ENCODE measurements at regions not wholly inside any gene's neighbourhood (a gene's known extent, or its start where the extent isn't known, plus 50 kb on each side); places are given as distances from the start of the nearest gene placed in this dataset.

DNA sequence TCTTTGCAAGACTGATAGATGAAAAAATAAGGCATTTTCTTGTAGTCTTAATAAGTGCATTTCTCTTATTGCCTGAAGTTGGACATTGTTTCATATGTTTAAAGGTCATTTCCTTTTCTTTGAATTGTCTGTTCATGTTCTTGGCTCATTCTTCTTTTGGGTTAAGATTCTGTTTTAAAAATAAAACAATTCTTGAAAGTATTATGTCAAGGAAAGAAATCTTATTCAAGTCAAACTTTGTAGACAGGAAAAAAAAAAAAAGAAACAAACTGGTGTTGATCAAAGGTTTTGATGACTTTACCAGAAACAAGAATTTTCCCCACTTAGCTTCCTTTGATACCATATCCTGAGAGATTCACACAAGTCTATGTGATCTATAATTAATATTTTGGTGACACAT lies 132.9 kb upstream of the AADACL2 start:
- Histone ChIP-seq H3K79me2 (ENCODE audit: control insufficient read depth, insufficient read depth, low read length) (no peaks in the 10 kb centered on the region), H3K27me3 (ENCODE audit: control insufficient read depth in 2 of 2, insufficient read depth in 2 of 2, low read length in 2 of 2) (no peaks in the 10 kb centered on the region), H3K36me3 (ENCODE audit: control insufficient read depth, insufficient read depth, low read length) (no peaks in the 10 kb centered on the region), H3K4me3 (no peak overlapping the region), H3K4me1 (replicated peaks in 1 of 2; ENCODE audit: control insufficient read depth in 2 of 2, insufficient read depth in 2 of 2, low read length in 2 of 2) (peaks cover 2 to 4% of the 10 kb centered on the region in 2 experiments; a peak in 2 of 5 replicates), H3K9me1 (ENCODE audit: control insufficient read depth, insufficient read depth, low read length) (no peaks in the 10 kb centered on the region), H2AFZ (ENCODE audit: low read depth, low read length) (no peak overlapping the region), H3K4me2 (ENCODE audit: insufficient read depth, low read length) (no peak overlapping the region), H3K27ac (ENCODE audit: extremely low read depth, low read depth, low read length) (no peak overlapping the region), H4K20me1 (replicated peaks; ENCODE audit: control insufficient read depth, insufficient read depth, low read length) (no peaks in the 10 kb centered on the region), H3K9ac (ENCODE audit: insufficient read depth in 1 of 2, low read depth in 2 of 2, low read length in 2 of 2) (no peak overlapping the region), H3K9me3 (replicated peaks; ENCODE audit: control insufficient read depth, insufficient read depth, low read depth, low read length) (no peaks in the 10 kb centered on the region)
- no TSS peak for BruUV-seq (replicated peaks)
- in situ Hi-C loops (cut with MboI) = no loop called here
- ATAC-seq (no peak), FAIRE-seq (no peak), DNase-seq (ENCODE audit: extremely low read depth in 1 of 4, low spot score in 3 of 4) (no peak)
- no peak for TF ChIP-seq NONO (IDR thresholded peaks at IDR 0.05; ENCODE audit: low read depth in 2 of 2, low read length in 1 of 2)
- no peak for TF ChIP-seq GATA2 (CRISPR knock-in tag; IDR thresholded peaks at IDR 0.05)
- no peak for TF ChIP-seq CBX5 (IDR thresholded peaks at IDR 0.05; ENCODE audit: borderline replicate concordance, low read depth)
- TF ChIP-seq, protein P1, sequence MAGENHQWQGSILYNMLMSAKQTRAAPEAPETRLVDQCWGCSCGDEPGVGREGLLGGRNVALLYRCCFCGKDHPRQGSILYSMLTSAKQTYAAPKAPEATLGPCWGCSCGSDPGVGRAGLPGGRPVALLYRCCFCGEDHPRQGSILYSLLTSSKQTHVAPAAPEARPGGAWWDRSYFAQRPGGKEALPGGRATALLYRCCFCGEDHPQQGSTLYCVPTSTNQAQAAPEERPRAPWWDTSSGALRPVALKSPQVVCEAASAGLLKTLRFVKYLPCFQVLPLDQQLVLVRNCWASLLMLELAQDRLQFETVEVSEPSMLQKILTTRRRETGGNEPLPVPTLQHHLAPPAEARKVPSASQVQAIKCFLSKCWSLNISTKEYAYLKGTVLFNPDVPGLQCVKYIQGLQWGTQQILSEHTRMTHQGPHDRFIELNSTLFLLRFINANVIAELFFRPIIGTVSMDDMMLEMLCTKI (IDR thresholded peaks at IDR 0.05; ENCODE audit: partially characterized antibody) = no peak
- no peak for TF ChIP-seq LCOR (CRISPR knock-in tag; IDR thresholded peaks at IDR 0.05)
- TF ChIP-seq, protein P2, sequence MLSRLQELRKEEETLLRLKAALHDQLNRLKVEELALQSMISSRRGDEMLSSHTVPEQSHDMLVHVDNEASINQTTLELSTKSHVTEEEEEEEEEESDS (CRISPR knock-in tag; IDR thresholded peaks at IDR 0.05) = no peak
- no peak for TF ChIP-seq KLF10 (CRISPR knock-in tag; IDR thresholded peaks at IDR 0.05)
- no peak for TF ChIP-seq ZNF282 (CRISPR knock-in tag; IDR thresholded peaks at IDR 0.05)
- no peak for TF ChIP-seq ZNF134 (CRISPR knock-in tag; conservative IDR thresholded peaks at IDR 0.05)
- TF ChIP-seq SAFB2 (IDR thresholded peaks at IDR 0.05; ENCODE audit: borderline replicate concordance, low read depth, low read length, severe bottlenecking) = no peak
- no peak for TF ChIP-seq MYBL2 (IDR thresholded peaks at IDR 0.05; ENCODE audit: low read depth)
- TF ChIP-seq MYBL2 (CRISPR knock-in tag; IDR thresholded peaks at IDR 0.05; ENCODE audit: borderline replicate concordance) = no peak
- no peak for TF ChIP-seq NR2C2 (CRISPR knock-in tag; IDR thresholded peaks at IDR 0.05)
- no peak for TF ChIP-seq NR2C2 (tag; IDR thresholded peaks at IDR 0.05)
- no peak for TF ChIP-seq PHTF2 (CRISPR knock-in tag; IDR thresholded peaks at IDR 0.05)
- no peak for TF ChIP-seq ZC3H11A (IDR thresholded peaks at IDR 0.05; ENCODE audit: low read depth, low read length)
- no peak for TF ChIP-seq IRF2 (CRISPR knock-in tag; IDR thresholded peaks at IDR 0.05)
- TF ChIP-seq, protein P3, sequence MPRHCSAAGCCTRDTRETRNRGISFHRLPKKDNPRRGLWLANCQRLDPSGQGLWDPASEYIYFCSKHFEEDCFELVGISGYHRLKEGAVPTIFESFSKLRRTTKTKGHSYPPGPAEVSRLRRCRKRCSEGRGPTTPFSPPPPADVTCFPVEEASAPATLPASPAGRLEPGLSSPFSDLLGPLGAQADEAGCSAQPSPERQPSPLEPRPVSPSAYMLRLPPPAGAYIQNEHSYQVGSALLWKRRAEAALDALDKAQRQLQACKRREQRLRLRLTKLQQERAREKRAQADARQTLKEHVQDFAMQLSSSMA (CRISPR knock-in tag; IDR thresholded peaks at IDR 0.05) = no peak
- TF ChIP-seq DMBX1 (CRISPR knock-in tag; IDR thresholded peaks at IDR 0.05; ENCODE audit: borderline replicate concordance) = no peak
- no peak for TF ChIP-seq ZNF175 (CRISPR knock-in tag; IDR thresholded peaks at IDR 0.05; ENCODE audit: low read depth)
- no peak for TF ChIP-seq CEBPG (CRISPR knock-in tag; IDR thresholded peaks at IDR 0.05)
- no peak for TF ChIP-seq CEBPG (tag; conservative IDR thresholded peaks at IDR 0.05 in 1 of 2, IDR thresholded peaks at IDR 0.05 in 1 of 2)
- ChIA-PET CTCF (ENCODE audit: low intra/inter-chr PET ratio) (no interaction called here), POLR2A (no interaction called here)
- intact Hi-C loops (cut with micrococcal nuclease) = no loop called here
